ENCODE measurements at regions not wholly inside any gene's neighbourhood (a gene's known extent, or its start where the extent isn't known, plus 50 kb on each side); places are given as distances from the start of the nearest gene placed in this dataset.

- no peak overlapping the region for H3K27ac ChIP-seq (ENCODE audit: control insufficient read depth, insufficient read depth)
- no peak for FAIRE-seq
- SMC1A ChIA-PET (ENCODE audit: uncharacterized antibody, unreplicated experiment) = no interaction called here
- no peak overlapping the region for H3K9ac ChIP-seq (ENCODE audit: control insufficient read depth, insufficient read depth, low read length)
- no peaks in the 10 kb centered on the region for H3K9me3 ChIP-seq (replicated peaks; ENCODE audit: control insufficient read depth, insufficient read depth, low read length)
- no TSS peak for BruUV-seq (replicated peaks)
- no peaks in the 10 kb centered on the region for H4K20me1 ChIP-seq (ENCODE audit: control insufficient read depth, insufficient read depth)
- no peak overlapping the region for H3K4me2 ChIP-seq (ENCODE audit: control insufficient read depth, insufficient read depth)
- H3K4me1 ChIP-seq (ENCODE audit: control insufficient read depth, insufficient read depth, low read length) = no peaks in the 10 kb centered on the region
- no peaks in the 10 kb centered on the region for H3K27me3 ChIP-seq (replicated peaks in 1 of 2; ENCODE audit: control insufficient read depth in 2 of 2, insufficient read depth in 2 of 2, low read length in 1 of 2)
- no peak overlapping the region for H2AFZ ChIP-seq (ENCODE audit: control insufficient read depth, low read depth, low read length)
- in situ Hi-C loops (cut with MboI) = no loop called here
- 23% methylated on average over 3 of the region's 3 CpGs for WGBS (ENCODE audit: insufficient coverage, insufficient replicate concordance, low lambda C conversion rate, missing lambda C conversion rate)
- H3K4me3 ChIP-seq = no peak overlapping the region
- H3K36me3 ChIP-seq (ENCODE audit: control insufficient read depth in 2 of 2, insufficient read depth in 2 of 2, low read length in 1 of 2) = no peaks in the 10 kb centered on the region
- RAD21 ChIA-PET (ENCODE audit: unreplicated experiment) = no interaction called here
- POLR2A ChIA-PET = no interaction called here
- DNase-seq (ENCODE audit: low read depth, low spot score) = no peak
- ATAC-seq = no peak
- no peak for TF ChIP-seq PKNOX1 (IDR thresholded peaks at IDR 0.05)
- TF ChIP-seq CHD1 (IDR thresholded peaks at IDR 0.05; ENCODE audit: low read depth, low read length) = no peak
- no peak for TF ChIP-seq CHD2 (IDR thresholded peaks at IDR 0.05; ENCODE audit: borderline replicate concordance, low read depth, low read length)
- TF ChIP-seq MLLT1 (IDR thresholded peaks at IDR 0.05) = no peak
- no peak for TF ChIP-seq WRNIP1 (IDR thresholded peaks at IDR 0.05; ENCODE audit: borderline replicate concordance, low read depth, low read length)
- no peak for TF ChIP-seq MTA2 (IDR thresholded peaks at IDR 0.05; ENCODE audit: low read depth)
- no peak for TF ChIP-seq ZNF274 (IDR thresholded peaks at IDR 0.05; ENCODE audit: insufficient read depth, insufficient read length)
- TF ChIP-seq ELK1 (IDR thresholded peaks at IDR 0.05; ENCODE audit: low read depth, low read length) = no peak
- no peak for TF ChIP-seq GABPA (IDR thresholded peaks at IDR 0.05; ENCODE audit: low read depth)
- TF ChIP-seq ZNF687 (IDR thresholded peaks at IDR 0.05) = no peak
- H3K79me2 ChIP-seq (ENCODE audit: control insufficient read depth, insufficient read depth, low read length) = no peaks in the 10 kb centered on the region
- CTCF ChIA-PET = no interaction called here
- intact Hi-C loops (cut with micrococcal nuclease; ENCODE audit: unreplicated experiment) = no loop called here
Measured at GRCh38 chr7:96563409-96563808, 146.2 kb downstream of the SEM1 start.

All from GM12878 (cell line).